ENCODE measurements at regions not wholly inside any gene's neighbourhood (a gene's known extent, or its start where the extent isn't known, plus 50 kb on each side); places are given as distances from the start of the nearest gene placed in this dataset.

GRCh38 chr3:72205297-72205826 lies 420.4 kb upstream of the PROK2 start:
- Histone ChIP-seq H3K9ac (ENCODE audit: low read length) (no peak overlapping the region), H3K36me3 (ENCODE audit: low read length) (no peaks in the 10 kb centered on the region), H2AFZ (ENCODE audit: low read depth, low read length, severe bottlenecking) (no peak overlapping the region), H3F3A (ENCODE audit: insufficient read depth) (no peaks in the 10 kb centered on the region), H3K9me3 (ENCODE audit: insufficient read depth, low read length) (no peaks in the 10 kb centered on the region), H3K9me2 (replicated peaks; ENCODE audit: insufficient read depth, low read length) (no peaks in the 10 kb centered on the region), H3K79me2 (ENCODE audit: insufficient read depth, low read length) (no peaks in the 10 kb centered on the region), H3K27me3 (ENCODE audit: low read length) (no peaks in the 10 kb centered on the region), H3K27ac (ENCODE audit: low read depth, low read length) (no peak overlapping the region), H3K4me3 (ENCODE audit: insufficient read depth, low read length, poor library complexity, severe bottlenecking) (no peak overlapping the region), H4K20me1 (ENCODE audit: low read depth, low read length) (no peaks in the 10 kb centered on the region), H3K4me2 (ENCODE audit: low read depth, low read length, poor library complexity, severe bottlenecking) (no peak overlapping the region)
- no peak for TF ChIP-seq CTCF (IDR thresholded peaks at IDR 0.05; ENCODE audit: insufficient read depth, low read length, poor library complexity, severe bottlenecking)
- no peak for TF ChIP-seq EZH2phosphoT487 (conservative IDR thresholded peaks at IDR 0.05; ENCODE audit: low read length)

GRCh38 chr3:72204452-72204851 lies 419.5 kb upstream of the PROK2 start:
- Histone ChIP-seq H3K9me3 (ENCODE audit: insufficient read depth, low read length) (no peaks in the 10 kb centered on the region), H3F3A (ENCODE audit: insufficient read depth) (no peaks in the 10 kb centered on the region), H3K27me3 (ENCODE audit: low read length) (no peaks in the 10 kb centered on the region), H4K20me1 (ENCODE audit: low read depth, low read length) (no peaks in the 10 kb centered on the region), H3K79me2 (ENCODE audit: insufficient read depth, low read length) (no peaks in the 10 kb centered on the region), H3K4me2 (ENCODE audit: low read depth, low read length, poor library complexity, severe bottlenecking) (no peak overlapping the region), H3K27ac (ENCODE audit: low read depth, low read length) (no peak overlapping the region), H3K36me3 (ENCODE audit: low read length) (no peaks in the 10 kb centered on the region), H3K9ac (ENCODE audit: low read length) (no peak overlapping the region), H3K9me2 (replicated peaks; ENCODE audit: insufficient read depth, low read length) (no peaks in the 10 kb centered on the region), H3K4me3 (ENCODE audit: insufficient read depth, low read length, poor library complexity, severe bottlenecking) (no peak overlapping the region), H2AFZ (ENCODE audit: low read depth, low read length, severe bottlenecking) (no peak overlapping the region)
- no peak for TF ChIP-seq CTCF (IDR thresholded peaks at IDR 0.05; ENCODE audit: insufficient read depth, low read length, poor library complexity, severe bottlenecking)
- no peak for TF ChIP-seq EZH2phosphoT487 (conservative IDR thresholded peaks at IDR 0.05; ENCODE audit: low read length)

- H3K4me3 ChIP-seq (ENCODE audit: insufficient read depth, low read length, poor library complexity, severe bottlenecking), result no peak overlapping the region
- H3K27ac ChIP-seq (ENCODE audit: low read depth, low read length), result no peak overlapping the region
- no peaks in the 10 kb centered on the region for H3K27me3 ChIP-seq (ENCODE audit: low read length)
- no peak overlapping the region for H3K9ac ChIP-seq (ENCODE audit: low read length)
- H2AFZ ChIP-seq (ENCODE audit: low read depth, low read length, severe bottlenecking), result no peak overlapping the region
- H3K36me3 ChIP-seq (ENCODE audit: low read length), result no peaks in the 10 kb centered on the region
- TF ChIP-seq EZH2phosphoT487 (conservative IDR thresholded peaks at IDR 0.05; ENCODE audit: low read length), result no peak
- TF ChIP-seq CTCF (IDR thresholded peaks at IDR 0.05; ENCODE audit: insufficient read depth, low read length, poor library complexity, severe bottlenecking), result no peak
- no peaks in the 10 kb centered on the region for H3K9me2 ChIP-seq (replicated peaks; ENCODE audit: insufficient read depth, low read length)
- no peaks in the 10 kb centered on the region for H4K20me1 ChIP-seq (ENCODE audit: low read depth, low read length)
- no peaks in the 10 kb centered on the region for H3F3A ChIP-seq (ENCODE audit: insufficient read depth)
- no peaks in the 10 kb centered on the region for H3K9me3 ChIP-seq (ENCODE audit: insufficient read depth, low read length)
- no peak overlapping the region for H3K4me2 ChIP-seq (ENCODE audit: low read depth, low read length, poor library complexity, severe bottlenecking)
- no peaks in the 10 kb centered on the region for H3K79me2 ChIP-seq (ENCODE audit: insufficient read depth, low read length)
These were observed 418.8 kb upstream of the PROK2 start for GRCh38 chr3:72203613-72204349.

All from SU-DHL-6 (cell line).